ENCODE measurements at regions not wholly inside any gene's neighbourhood (a gene's known extent, or its start where the extent isn't known, plus 50 kb on each side); places are given as distances from the start of the nearest gene placed in this dataset.

- H3K27ac ChIP-seq (ENCODE audit: low read length) = no peak overlapping the region
- ChIA-PET POLR2A (no interaction called here), CTCF (no interaction called here)
- in situ Hi-C loops (cut with HindIII; ENCODE audit: low pct_unique_long_range_greater_than_20kb, low sequenced_read_pairs) (no loop called here), intact Hi-C loops (cut with micrococcal nuclease; ENCODE audit: unreplicated experiment) (no loop called here)
- H3K9me3 ChIP-seq (ENCODE audit: control insufficient read depth, insufficient read depth, low read depth, low read length) = no peaks in the 10 kb centered on the region
- H3K27me3 ChIP-seq (ENCODE audit: control insufficient read depth, insufficient read depth, low read length) = no peaks in the 10 kb centered on the region
- no peak overlapping the region for H3K4me3 ChIP-seq (ENCODE audit: low read depth in 2 of 2, low read length in 2 of 2)
- ATAC-seq (no peak), DNase-seq (ENCODE audit: low read depth, low spot score) (no peak)
- no peaks in the 10 kb centered on the region for H3K36me3 ChIP-seq (ENCODE audit: control insufficient read depth, insufficient read depth, low read length)
- H3K4me1 ChIP-seq (ENCODE audit: control insufficient read depth, insufficient read depth, low read length) = no peaks in the 10 kb centered on the region
- BruUV-seq (replicated peaks) = no TSS peak
- no peak for TF ChIP-seq POLR2AphosphoS5 (IDR thresholded peaks at IDR 0.05; ENCODE audit: low read depth, low read length)
- TF ChIP-seq SIN3A (IDR thresholded peaks at IDR 0.05; ENCODE audit: borderline replicate concordance, insufficient read depth, low read depth, low read length) = no peak
- no peak for TF ChIP-seq TCF7L2 (IDR thresholded peaks at IDR 0.05; ENCODE audit: low read depth, low read length)
- TF ChIP-seq REST (IDR thresholded peaks at IDR 0.05; ENCODE audit: insufficient read depth in 1 of 2, low read depth in 2 of 2, low read length in 1 of 2) = no peak
- TF ChIP-seq CTCF (IDR thresholded peaks at IDR 0.05) = no peak
Measured at GRCh38 chr6:122050242-122050755, 349.2 kb upstream of the HSF2 start.

GRCh38 chr6:122052346-122052900 is 347.0 kb upstream of the HSF2 start:
- no peak overlapping the region for H3K27ac ChIP-seq (ENCODE audit: low read length)
- TF ChIP-seq REST (IDR thresholded peaks at IDR 0.05; ENCODE audit: insufficient read depth in 1 of 2, low read depth in 2 of 2, low read length in 1 of 2) (no peak), TCF7L2 (IDR thresholded peaks at IDR 0.05; ENCODE audit: low read depth, low read length) (no peak), POLR2AphosphoS5 (IDR thresholded peaks at IDR 0.05; ENCODE audit: low read depth, low read length) (no peak), SIN3A (IDR thresholded peaks at IDR 0.05; ENCODE audit: borderline replicate concordance, insufficient read depth, low read depth, low read length) (no peak), CTCF (IDR thresholded peaks at IDR 0.05) (no peak)
- intact Hi-C loops (cut with micrococcal nuclease; ENCODE audit: unreplicated experiment) = no loop called here
- no TSS peak for BruUV-seq (replicated peaks)
- no peaks in the 10 kb centered on the region for H3K4me1 ChIP-seq (ENCODE audit: control insufficient read depth, insufficient read depth, low read length)
- H3K9me3 ChIP-seq (ENCODE audit: control insufficient read depth, insufficient read depth, low read depth, low read length) = no peaks in the 10 kb centered on the region
- ATAC-seq (no peak), DNase-seq (ENCODE audit: low read depth, low spot score) (no peak)
- CTCF ChIA-PET = no interaction called here
- H3K27me3 ChIP-seq (ENCODE audit: control insufficient read depth, insufficient read depth, low read length) = no peaks in the 10 kb centered on the region
- no peak overlapping the region for H3K4me3 ChIP-seq (ENCODE audit: low read depth in 2 of 2, low read length in 2 of 2)
- H3K36me3 ChIP-seq (ENCODE audit: control insufficient read depth, insufficient read depth, low read length) = no peaks in the 10 kb centered on the region
- in situ Hi-C loops (cut with HindIII; ENCODE audit: low pct_unique_long_range_greater_than_20kb, low sequenced_read_pairs) = no loop called here
- POLR2A ChIA-PET = no interaction called here

Measured in Panc1 (cell line).